NCI-H748 treated with DMSO at 0.1 percent for 48 hours (cell line): ENCODE measurements at regions not wholly inside any gene's neighbourhood (a gene's known extent, or its start where the extent isn't known, plus 50 kb on each side); places are given as distances from the start of the nearest gene placed in this dataset.
"Not testable (repeated sequence)": the region's sequence is repeated elsewhere in the genome, so short reads cannot be mapped to it uniquely, and the experiment has no call there.

Experiments
- DNase-seq: peaks from one replicate; lab custom pipeline; 2025; lab: John Stamatoyannopoulos, UW

- DNase-seq, result no peak
These were observed 91.5 kb upstream of the RREB1 start for GRCh38 chr6:7016226-7016625.

- DNase-seq, result no peak
These were observed 86.5 kb upstream of the RREB1 start for GRCh38 chr6:7021301-7021700.

DNA sequence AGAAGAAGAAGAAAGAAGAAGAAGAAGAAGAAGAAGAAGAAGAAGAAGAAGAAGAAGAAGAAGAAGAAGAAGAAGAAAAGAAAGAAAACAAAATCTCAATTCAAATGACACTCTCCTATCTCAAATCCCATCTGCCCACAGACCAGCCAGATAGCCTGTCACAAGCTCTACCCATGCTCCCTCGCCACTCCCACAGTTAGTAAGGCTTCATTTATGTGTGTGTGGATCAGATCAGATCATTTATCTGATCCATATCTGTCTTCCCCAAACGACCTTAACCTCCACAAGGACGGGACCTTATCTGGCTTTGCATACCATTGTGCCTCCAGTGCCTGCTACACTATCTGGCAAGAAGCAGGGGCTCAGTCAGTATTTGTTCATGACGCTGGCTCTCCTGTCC, 81.9 kb upstream of the RREB1 start:
- no peak for DNase-seq

GRCh38 chr6:7028963-7029362, 78.8 kb upstream of the RREB1 start:
- DNase-seq, result not testable (repeated sequence)

DNA sequence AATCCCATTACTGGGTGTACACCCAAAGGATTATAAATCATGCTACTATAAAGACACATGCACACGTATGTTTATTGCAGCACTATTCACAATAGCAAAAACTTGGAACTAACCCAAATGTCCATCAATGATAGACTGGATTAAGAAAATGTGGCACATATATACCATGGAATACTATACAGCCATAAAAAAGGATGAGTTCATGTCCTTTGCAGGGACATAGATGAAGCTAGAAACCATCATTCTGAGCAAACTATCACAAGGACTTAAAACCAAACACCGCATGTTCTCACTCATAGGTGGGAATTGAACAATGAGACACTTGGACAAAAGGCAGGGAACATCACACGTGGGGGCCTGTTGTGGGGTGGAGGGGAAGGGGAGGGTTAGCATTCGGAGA, 76.8 kb upstream of the RREB1 start:
- DNase-seq, result not testable (repeated sequence)

DNA sequence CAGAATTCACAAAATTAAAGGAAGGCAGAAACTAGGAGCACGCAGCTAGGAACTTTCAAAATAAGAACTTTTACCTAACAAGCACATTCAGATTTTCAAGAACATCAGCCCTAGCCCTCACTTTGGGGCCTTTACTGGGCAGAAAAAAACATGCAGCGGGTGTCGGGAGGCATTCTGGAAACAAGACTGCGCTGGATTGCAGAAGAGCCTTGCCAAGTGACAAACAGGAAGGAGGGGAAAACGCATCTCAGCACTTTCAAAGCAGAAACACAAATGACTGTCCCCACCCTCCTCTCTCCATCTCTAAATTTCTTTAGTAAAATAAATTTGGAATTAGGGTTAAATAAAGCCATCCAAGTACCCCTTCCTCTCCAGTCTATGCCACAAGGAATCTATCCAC, 74.6 kb upstream of the RREB1 start:
- no peak for DNase-seq

- no peak for DNase-seq
These were observed 73.7 kb upstream of the RREB1 start for GRCh38 chr6:7034055-7034454.

DNA sequence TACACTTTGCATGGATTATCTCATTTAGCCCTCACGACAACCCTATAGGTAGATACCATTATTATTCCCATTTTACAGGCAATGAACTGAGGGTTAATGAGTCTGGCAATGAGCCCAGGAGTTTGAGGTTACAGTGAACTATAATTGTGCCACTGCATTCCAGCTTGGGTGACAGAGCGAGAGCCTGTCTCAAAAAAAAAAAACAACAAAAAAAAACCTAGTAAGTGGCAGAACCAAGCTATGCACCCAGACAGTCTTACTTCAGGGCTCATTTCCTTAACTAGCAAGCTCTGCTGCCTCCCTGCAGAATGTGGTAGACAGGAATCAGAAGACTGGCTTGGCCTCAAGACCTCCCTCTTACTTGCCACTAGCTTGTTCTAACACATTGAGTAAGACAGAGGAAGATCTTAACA, 71.9 kb upstream of the RREB1 start:
- no peak for DNase-seq

- DNase-seq, result no peak
These were observed 66.2 kb upstream of the RREB1 start for GRCh38 chr6:7041511-7042026.

DNA sequence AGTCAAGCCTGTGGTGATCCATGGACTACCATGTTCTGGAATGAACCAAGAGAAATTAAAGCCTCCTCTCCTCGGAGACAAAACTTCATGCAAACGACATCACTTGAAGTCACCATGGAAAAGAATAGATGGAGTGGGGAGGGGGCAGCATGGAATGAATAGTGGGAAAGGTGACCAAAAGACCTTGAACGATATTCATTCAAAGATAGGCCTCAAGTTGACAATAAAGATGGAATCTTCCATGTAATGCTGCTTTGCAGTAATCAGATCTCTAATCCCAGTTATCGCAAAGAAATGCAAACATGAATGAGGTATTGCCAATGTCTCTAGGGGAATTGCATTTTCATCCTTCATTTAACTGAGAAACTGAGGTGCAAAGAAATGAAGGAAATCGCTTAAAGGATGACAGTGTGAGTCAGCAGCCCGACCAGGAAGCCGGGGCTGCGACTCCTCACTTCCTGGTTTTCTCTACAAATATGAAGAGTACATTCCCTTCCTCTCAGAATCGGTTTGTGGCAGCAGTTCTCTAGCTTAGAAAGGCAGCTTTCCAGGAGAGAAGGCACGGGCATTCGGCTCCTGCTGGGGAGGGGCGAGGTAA, 65.6 kb upstream of the RREB1 start:
- no peak for DNase-seq

GRCh38 chr6:7042654-7043545, 64.9 kb upstream of the RREB1 start:
- DNase-seq, result no peak

DNA sequence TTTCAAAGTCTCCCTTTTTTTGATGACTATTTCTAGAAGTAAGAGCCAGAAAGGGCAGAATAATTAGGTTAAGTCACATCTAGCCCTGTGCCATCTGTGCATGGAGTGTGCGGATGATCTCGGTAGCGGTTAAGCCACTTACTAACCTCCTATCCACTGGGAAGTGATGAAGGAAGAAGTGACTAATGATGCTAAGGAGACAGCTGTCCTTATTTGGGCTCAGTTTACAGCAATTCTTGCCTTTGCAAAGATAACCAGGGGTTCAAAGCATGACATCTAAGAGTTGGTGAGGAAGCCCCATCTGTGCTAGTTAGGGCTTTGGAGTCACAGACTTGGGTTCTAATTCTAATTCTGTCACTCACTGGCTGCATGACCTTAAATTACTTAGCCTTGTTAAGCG, 62.4 kb upstream of the RREB1 start:
- DNase-seq, result no peak

DNA sequence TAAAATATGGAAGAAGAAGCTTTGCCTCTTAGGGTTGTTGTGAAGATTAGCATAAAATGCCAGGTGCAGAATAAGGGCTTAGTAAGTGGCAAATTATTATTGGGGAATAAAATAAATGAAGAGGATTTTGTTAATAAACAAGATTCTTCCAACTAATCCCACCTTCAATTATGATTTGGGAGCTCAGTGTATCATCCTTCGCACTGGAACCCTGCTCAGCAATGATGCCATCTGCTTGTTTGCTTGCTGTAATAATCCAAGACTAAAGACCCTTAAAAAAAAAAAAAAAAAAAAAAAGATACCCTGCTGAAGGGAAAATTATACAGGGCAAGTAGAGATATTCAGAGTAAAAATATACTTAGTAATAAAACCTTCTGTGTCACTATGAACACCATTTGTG, 62.0 kb upstream of the RREB1 start:
- no peak for DNase-seq

DNA sequence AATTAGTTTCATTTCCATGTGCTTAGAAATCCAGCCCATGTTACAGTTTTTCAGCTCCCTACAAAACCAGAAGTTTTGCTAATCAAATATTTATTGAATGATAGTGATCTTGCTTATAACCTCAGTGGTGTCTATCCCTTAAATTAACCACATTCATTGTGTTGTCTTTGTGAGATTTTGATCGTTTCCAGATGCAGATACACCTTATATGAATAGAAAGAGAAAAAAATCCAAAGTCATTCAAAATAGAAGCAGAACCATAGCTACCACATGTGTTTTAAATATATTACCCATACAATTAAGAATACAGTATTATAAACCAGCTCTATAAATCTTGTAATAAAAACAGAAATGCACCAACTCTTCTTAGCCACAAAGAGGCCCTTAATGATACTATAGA, 60.6 kb upstream of the RREB1 start:
- no peak for DNase-seq

GRCh38 chr6:7047966-7048365, 59.8 kb upstream of the RREB1 start:
- DNase-seq, result no peak

DNA sequence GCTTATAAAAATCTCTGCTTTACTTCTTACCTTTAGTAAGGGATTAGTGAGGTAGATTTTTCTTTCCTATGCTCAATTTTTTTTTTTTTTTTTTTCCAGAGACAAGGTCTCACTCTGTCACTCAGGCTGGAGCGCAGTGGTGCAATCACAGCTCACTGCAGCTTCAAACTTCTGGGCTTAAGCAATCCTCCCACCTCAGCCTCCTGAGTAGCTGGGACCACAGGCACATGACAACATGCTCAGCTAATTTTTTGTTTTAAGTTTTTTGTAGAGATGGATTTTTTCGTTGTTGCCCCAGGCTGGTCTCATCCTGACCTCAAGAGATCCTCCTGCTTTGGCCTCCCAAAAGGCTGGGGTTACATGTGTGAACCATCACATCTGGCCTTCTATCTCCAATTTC, 58.9 kb upstream of the RREB1 start:
- DNase-seq, result no peak

DNA sequence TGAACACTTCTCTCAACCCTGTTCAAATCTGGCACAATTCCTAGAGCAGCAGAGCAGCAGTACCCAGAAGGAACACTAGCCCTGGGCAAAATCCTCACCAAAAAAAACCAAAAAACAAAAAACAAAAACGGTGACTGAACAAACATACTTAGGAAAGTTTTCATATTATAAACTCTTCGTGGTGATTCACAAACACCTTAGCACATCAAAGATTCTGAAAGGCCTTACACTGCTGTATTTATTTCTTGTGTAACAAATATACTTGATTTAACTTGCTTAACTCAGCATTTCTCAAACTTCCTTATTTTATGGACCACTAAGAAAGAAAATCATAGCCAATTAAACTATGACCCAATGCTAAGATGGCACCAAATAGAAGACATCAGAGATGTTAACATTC, 57.8 kb upstream of the RREB1 start:
- no peak for DNase-seq

- DNase-seq, result peak; percentile 31
These were observed 56.6 kb upstream of the RREB1 start for GRCh38 chr6:7050872-7051779.

DNA sequence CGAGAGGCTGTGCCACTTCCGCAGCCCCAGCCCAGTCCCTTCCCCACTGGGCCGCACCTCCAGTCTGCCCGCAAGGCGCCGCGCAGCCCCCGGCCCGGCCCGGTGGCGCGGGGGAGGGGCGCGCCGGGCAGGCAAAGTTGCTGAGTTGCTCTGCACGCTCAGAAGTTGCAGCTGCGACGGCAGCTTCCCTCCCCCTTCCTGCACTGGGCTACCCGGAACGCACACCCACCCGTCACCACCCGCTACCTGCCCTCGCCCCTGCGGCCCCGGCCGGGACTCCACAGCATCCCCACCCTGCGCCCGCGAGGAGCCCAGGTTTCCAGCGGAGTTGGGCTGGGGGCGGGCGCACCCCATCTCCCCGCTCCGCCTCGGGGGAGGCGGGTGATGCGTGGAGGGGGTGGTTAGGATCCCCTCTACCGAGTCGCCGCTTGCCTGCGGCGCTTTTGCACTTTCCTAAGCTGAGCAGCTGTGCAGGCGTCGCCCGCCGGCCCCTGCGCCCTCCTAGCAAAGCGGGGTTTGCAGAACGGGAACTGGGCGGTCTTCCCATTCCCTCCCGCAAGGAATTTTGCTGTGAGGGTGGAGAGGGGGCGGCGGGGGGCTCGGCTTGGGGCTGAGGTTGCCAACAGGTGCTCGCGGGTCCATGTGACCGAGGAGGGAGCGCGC, 55.9 kb upstream of the RREB1 start:
- DNase-seq, result peak; percentile 46

- no peak for DNase-seq
These were observed 55.2 kb upstream of the RREB1 start for GRCh38 chr6:7052443-7053011.

- DNase-seq, result no peak
These were observed 54.5 kb upstream of the RREB1 start for GRCh38 chr6:7053125-7053774.
